Tibial nerve (tissue), 4 donors: ENCODE measurements at regions not wholly inside any gene's neighbourhood (a gene's known extent, or its start where the extent isn't known, plus 50 kb on each side); places are given as distances from the start of the nearest gene placed in this dataset.

Experiments used
- EP300 ChIP-seq, 2 donors: sonication (generic); formaldehyde crosslinking; IDR thresholded peaks; one replicate each; pipeline ENCODE4 v1.6.1; 2017; ENCODE audit warnings: antibody characterized with exemption in 2 of 2, mild to moderate bottlenecking in 1 of 2
- TF ChIP-seq, protein P1 (sequence below), 5 experiments: fragments of 200-600 bp in 3 of 5; fragments of 450-650 bp in 2 of 5; sonication (generic) in 3 of 5; IDR thresholded peaks; one replicate each; pipeline ENCODE4 v1.5.1; 2016 to 2019; ENCODE audit warnings: antibody characterized with exemption in 5 of 5, mild to moderate bottlenecking in 3 of 5, moderate library complexity in 2 of 5

DNA sequence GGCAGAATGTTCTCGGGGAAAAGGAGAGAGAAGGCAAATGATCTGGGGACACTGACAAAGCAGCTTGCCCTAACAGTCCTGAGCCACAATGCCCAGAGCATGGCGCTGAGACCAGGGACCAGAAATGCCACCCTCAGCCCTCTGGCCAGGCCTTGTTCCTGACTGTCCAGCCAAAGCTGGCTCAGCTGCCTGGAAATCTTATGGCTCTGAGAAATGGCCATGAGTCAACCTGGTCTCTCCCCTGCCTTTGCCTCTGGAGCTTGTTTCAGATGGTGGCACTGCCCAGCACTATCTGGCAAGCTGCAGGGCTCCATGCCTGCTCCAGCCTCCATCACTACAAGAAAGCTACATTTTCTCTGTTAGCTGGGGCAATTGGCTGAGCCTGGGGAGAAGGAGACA, 90.5 kb upstream of the PLXNA4 start:
- TF ChIP-seq, protein P1, sequence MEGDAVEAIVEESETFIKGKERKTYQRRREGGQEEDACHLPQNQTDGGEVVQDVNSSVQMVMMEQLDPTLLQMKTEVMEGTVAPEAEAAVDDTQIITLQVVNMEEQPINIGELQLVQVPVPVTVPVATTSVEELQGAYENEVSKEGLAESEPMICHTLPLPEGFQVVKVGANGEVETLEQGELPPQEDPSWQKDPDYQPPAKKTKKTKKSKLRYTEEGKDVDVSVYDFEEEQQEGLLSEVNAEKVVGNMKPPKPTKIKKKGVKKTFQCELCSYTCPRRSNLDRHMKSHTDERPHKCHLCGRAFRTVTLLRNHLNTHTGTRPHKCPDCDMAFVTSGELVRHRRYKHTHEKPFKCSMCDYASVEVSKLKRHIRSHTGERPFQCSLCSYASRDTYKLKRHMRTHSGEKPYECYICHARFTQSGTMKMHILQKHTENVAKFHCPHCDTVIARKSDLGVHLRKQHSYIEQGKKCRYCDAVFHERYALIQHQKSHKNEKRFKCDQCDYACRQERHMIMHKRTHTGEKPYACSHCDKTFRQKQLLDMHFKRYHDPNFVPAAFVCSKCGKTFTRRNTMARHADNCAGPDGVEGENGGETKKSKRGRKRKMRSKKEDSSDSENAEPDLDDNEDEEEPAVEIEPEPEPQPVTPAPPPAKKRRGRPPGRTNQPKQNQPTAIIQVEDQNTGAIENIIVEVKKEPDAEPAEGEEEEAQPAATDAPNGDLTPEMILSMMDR (IDR thresholded peaks at IDR 0.05) = no peak
- no peak for TF ChIP-seq EP300 (IDR thresholded peaks at IDR 0.05)
